ENCODE measurements at regions not wholly inside any gene's neighbourhood (a gene's known extent, or its start where the extent isn't known, plus 50 kb on each side); places are given as distances from the start of the nearest gene placed in this dataset.

DNA sequence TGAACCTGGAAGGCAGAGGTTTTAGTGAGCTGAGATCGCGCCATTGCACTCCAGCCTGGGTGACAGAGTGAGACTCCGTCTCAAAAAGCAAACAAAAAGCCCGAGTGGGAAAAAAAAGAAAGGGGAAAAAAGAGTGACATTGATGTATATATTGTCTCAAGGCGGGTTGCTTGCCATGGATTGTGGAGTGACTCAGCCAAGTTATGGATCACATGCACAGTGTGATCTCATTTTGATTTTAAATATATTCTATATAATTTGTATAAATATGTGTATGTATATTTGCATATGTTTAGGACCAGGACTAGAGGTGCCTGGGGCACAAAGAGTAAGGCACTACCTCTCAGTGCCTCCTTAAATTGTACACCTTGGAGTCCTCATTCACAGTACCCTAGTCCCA lies 116.2 kb upstream of the RASSF8 start:
- Mint-ChIP-seq H3K27me3 (no peaks in the 10 kb centered on the region), H3K36me3 (ENCODE audit: insufficient read depth) (no peaks in the 10 kb centered on the region), H3K9me3 (ENCODE audit: low read depth) (peaks cover 5% of the 10 kb centered on the region), H3K27ac (no peak overlapping the region), H3K4me3 (ENCODE audit: low read depth) (no peak overlapping the region), H3K4me1 (ENCODE audit: low read depth) (peaks cover 17% of the 10 kb centered on the region)
- TF ChIP-seq, protein P1, sequence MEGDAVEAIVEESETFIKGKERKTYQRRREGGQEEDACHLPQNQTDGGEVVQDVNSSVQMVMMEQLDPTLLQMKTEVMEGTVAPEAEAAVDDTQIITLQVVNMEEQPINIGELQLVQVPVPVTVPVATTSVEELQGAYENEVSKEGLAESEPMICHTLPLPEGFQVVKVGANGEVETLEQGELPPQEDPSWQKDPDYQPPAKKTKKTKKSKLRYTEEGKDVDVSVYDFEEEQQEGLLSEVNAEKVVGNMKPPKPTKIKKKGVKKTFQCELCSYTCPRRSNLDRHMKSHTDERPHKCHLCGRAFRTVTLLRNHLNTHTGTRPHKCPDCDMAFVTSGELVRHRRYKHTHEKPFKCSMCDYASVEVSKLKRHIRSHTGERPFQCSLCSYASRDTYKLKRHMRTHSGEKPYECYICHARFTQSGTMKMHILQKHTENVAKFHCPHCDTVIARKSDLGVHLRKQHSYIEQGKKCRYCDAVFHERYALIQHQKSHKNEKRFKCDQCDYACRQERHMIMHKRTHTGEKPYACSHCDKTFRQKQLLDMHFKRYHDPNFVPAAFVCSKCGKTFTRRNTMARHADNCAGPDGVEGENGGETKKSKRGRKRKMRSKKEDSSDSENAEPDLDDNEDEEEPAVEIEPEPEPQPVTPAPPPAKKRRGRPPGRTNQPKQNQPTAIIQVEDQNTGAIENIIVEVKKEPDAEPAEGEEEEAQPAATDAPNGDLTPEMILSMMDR (IDR thresholded peaks at IDR 0.05; ENCODE audit: unreplicated experiment), result no peak
- no peak for DNase-seq (ENCODE audit: low spot score, unreplicated experiment)

GRCh38 chr12:25843976-25844375 lies 114.5 kb upstream of the RASSF8 start:
- no peak for DNase-seq (ENCODE audit: low spot score, unreplicated experiment)
- H3K4me3 Mint-ChIP-seq (ENCODE audit: low read depth), result no peak overlapping the region
- no peak overlapping the region for H3K27ac Mint-ChIP-seq
- TF ChIP-seq, protein P1 (IDR thresholded peaks at IDR 0.05; ENCODE audit: unreplicated experiment), result no peak
- H3K27me3 Mint-ChIP-seq, result no peaks in the 10 kb centered on the region
- H3K36me3 Mint-ChIP-seq (ENCODE audit: insufficient read depth), result no peaks in the 10 kb centered on the region
- peaks cover 17% of the 10 kb centered on the region for H3K4me1 Mint-ChIP-seq (ENCODE audit: low read depth)
- H3K9me3 Mint-ChIP-seq (ENCODE audit: low read depth), result peaks cover 5% of the 10 kb centered on the region

- TF ChIP-seq, protein P1 (IDR thresholded peaks at IDR 0.05; ENCODE audit: unreplicated experiment), result no peak
These were observed 113.1 kb upstream of the RASSF8 start for GRCh38 chr12:25845415-25845814.

DNA sequence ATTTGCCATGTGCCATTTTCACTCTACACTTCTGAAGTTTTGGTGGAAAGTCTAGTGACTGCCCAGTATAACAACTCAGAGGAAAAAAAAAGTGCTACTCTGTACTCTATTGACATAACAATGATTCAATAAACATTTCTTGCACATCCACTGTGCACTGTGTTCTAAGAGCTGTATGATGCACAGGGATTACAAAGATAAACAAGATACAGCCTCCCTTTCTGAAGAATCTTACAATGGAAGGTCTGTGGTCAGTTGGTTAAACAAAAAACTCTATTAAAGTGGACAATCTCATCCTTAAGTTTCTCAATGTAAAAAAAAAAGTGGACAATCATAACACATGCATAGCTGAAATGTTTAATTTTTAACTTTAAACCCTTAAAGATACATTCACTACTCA lies 105.7 kb upstream of the RASSF8 start:
- DNase-seq (ENCODE audit: low spot score, unreplicated experiment), result no peak
- H3K9me3 Mint-ChIP-seq (ENCODE audit: low read depth), result no peaks in the 10 kb centered on the region
- peaks cover 3% of the 10 kb centered on the region for H3K4me1 Mint-ChIP-seq (ENCODE audit: low read depth)

More at GRCh38 chr12:25845415-25845814, 113.1 kb upstream of the RASSF8 start:
- Mint-ChIP-seq H3K4me3 (ENCODE audit: low read depth) (no peak overlapping the region), H3K4me1 (ENCODE audit: low read depth) (peaks cover 17% of the 10 kb centered on the region), H3K27ac (no peak overlapping the region), H3K9me3 (ENCODE audit: low read depth) (peaks cover 5% of the 10 kb centered on the region), H3K36me3 (ENCODE audit: insufficient read depth) (no peaks in the 10 kb centered on the region), H3K27me3 (no peaks in the 10 kb centered on the region)
- DNase-seq (ENCODE audit: low spot score, unreplicated experiment), result no peak

DNA sequence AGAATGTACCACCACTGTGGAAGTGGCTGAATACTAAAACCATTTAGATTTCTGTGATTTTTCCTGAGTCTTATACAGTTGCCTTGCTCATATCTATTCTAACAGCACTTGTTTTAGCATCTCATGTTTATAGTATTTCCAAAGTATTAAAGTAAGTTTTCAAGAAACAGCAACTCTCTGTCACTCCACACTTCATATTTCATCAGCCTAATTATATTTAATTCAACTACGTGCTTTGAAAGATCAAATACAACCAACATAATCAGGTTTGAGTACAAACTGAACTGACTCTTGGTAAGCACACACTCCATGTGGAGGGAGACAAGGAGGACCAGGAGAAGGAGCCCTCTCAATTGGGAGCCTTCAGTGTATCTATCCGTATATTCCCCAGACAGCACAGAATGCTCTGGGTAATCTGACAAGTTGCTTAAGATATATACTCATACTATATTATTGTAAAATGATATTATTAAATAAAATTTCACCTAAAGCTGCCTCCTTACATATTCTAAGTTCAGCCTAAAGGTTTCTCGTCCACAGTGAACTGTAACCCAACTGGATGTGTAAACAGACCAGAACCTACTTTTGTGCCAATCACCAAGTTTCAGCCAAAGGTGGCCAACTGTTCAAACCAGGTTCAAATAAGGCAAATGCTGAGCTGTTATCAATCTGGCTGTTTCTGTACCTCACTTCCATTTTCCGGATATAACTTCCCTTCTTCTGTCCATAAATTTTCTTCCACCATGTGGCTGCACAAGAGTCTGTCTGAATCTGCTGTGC lies 105.0 kb upstream of the RASSF8 start:
- H3K4me1 Mint-ChIP-seq (ENCODE audit: low read depth), result peaks cover 3% of the 10 kb centered on the region

More for the DNA sequence above, 105.7 kb upstream of the RASSF8 start:
- Mint-ChIP-seq H3K36me3 (ENCODE audit: insufficient read depth) (no peaks in the 10 kb centered on the region), H3K4me3 (ENCODE audit: low read depth) (no peak overlapping the region), H3K27ac (no peak overlapping the region), H3K27me3 (no peaks in the 10 kb centered on the region)
- TF ChIP-seq, protein P1 (IDR thresholded peaks at IDR 0.05; ENCODE audit: unreplicated experiment), result no peak

More for the DNA sequence above, 105.0 kb upstream of the RASSF8 start:
- no peak overlapping the region for H3K4me3 Mint-ChIP-seq (ENCODE audit: low read depth)
- no peak for DNase-seq (ENCODE audit: low spot score, unreplicated experiment)
- H3K36me3 Mint-ChIP-seq (ENCODE audit: insufficient read depth), result no peaks in the 10 kb centered on the region
- H3K27ac Mint-ChIP-seq, result no peak overlapping the region
- H3K27me3 Mint-ChIP-seq, result no peaks in the 10 kb centered on the region
- TF ChIP-seq, protein P1 (IDR thresholded peaks at IDR 0.05; ENCODE audit: unreplicated experiment), result no peak
- no peaks in the 10 kb centered on the region for H3K9me3 Mint-ChIP-seq (ENCODE audit: low read depth)

Measured in progenitor cell of endocrine pancreas (in vitro differentiated cells).